Keratinocyte (primary cell): ENCODE measurements at regions not wholly inside any gene's neighbourhood (a gene's known extent, or its start where the extent isn't known, plus 50 kb on each side); places are given as distances from the start of the nearest gene placed in this dataset.

ENCODE experiments used
- DNase-seq: peaks from one replicate; pipeline ENCODE4 v3.0.0-alpha.2; 2011; ENCODE audit warnings: low read depth, missing footprints, low spot score
- FAIRE-seq: peaks from 2 replicates; lab custom pipeline; 2011; peaks lifted over from hg19 to GRCh38; lab: Jason Lieb, UNC
- H2AFZ ChIP-seq: 2 replicates; pipeline ENCODE4 v1.6.0; 2012; ENCODE audit warnings: low read length, control low read depth, inconsistent platforms; ENCODE audit not compliant: control insufficient read depth
- H3K27ac ChIP-seq: 2 replicates; pipeline ENCODE4 v1.5.1; 2011; ENCODE audit warnings: low read length; ENCODE audit not compliant: control insufficient read depth, insufficient read depth
- H3K27me3 ChIP-seq: 3 replicates; pipeline ENCODE4 v1.6.0; 2011; ENCODE audit warnings: low read length; ENCODE audit not compliant: control insufficient read depth, insufficient read depth; ENCODE audit errors: extremely low read depth
- H3K36me3 ChIP-seq, 2 experiments: 2 replicates in 1 of 2; 3 replicates in 1 of 2; pipeline ENCODE4 v1.5.1; 2011; ENCODE audit warnings: low read length in 2 of 2, mild to moderate bottlenecking in 1 of 2; ENCODE audit not compliant: control insufficient read depth in 2 of 2, insufficient read depth in 2 of 2; ENCODE audit errors: extremely low read depth in 1 of 2
- H3K4me1 ChIP-seq: 3 replicates; pipeline ENCODE4 v1.5.1; 2011; ENCODE audit warnings: low read length; ENCODE audit not compliant: control insufficient read depth, insufficient read depth; ENCODE audit errors: extremely low read depth
- H3K4me2 ChIP-seq: 3 replicates; pipeline ENCODE4 v1.6.0; 2011; ENCODE audit warnings: low read depth, low read length; ENCODE audit not compliant: control insufficient read depth, insufficient read depth; ENCODE audit errors: extremely low read depth
- H3K4me3 ChIP-seq, 3 experiments: fragments of 200-600 bp in 1 of 3; sonication (generic) in 1 of 3; 2 replicates in 2 of 3; 3 replicates in 1 of 3; pipeline ENCODE4 v1.5.1; 2011 to 2016; ENCODE audit warnings: low read length in 3 of 3, mild to moderate bottlenecking in 3 of 3, control low read depth in 2 of 3, inconsistent platforms in 1 of 3, low read depth in 1 of 3, mixed read lengths in 1 of 3, mixed run types in 1 of 3, moderate library complexity in 1 of 3; ENCODE audit not compliant: control insufficient read depth in 2 of 3, insufficient read depth in 2 of 3; ENCODE audit errors: extremely low read depth in 1 of 3
- H3K79me2 ChIP-seq: 2 replicates; pipeline ENCODE4 v1.6.0; 2012; ENCODE audit warnings: low read length; ENCODE audit not compliant: control insufficient read depth, insufficient read depth
- H3K9ac ChIP-seq: 3 replicates; pipeline ENCODE4 v1.6.0; 2011; ENCODE audit warnings: low read length; ENCODE audit not compliant: control insufficient read depth, insufficient read depth; ENCODE audit errors: extremely low read depth
- H3K9me1 ChIP-seq: 3 replicates; pipeline ENCODE4 v1.6.0; 2011; ENCODE audit warnings: low read length; ENCODE audit not compliant: control insufficient read depth, insufficient read depth; ENCODE audit errors: extremely low read depth
- H3K9me3 ChIP-seq: 2 replicates; pipeline ENCODE4 v1.5.1; 2012; ENCODE audit warnings: low read depth, low read length; ENCODE audit not compliant: control insufficient read depth
- H4K20me1 ChIP-seq: 3 replicates; pipeline ENCODE4 v1.6.0; 2011; ENCODE audit warnings: low read length; ENCODE audit not compliant: control insufficient read depth, insufficient read depth; ENCODE audit errors: extremely low read depth
- EZH2 ChIP-seq: IDR thresholded peaks from one replicate; pipeline ENCODE4 v1.6.1; 2012; ENCODE audit warnings: inconsistent platforms, mild to moderate bottlenecking, low read length, moderate library complexity
- dilution Hi-C: fragments of 300-500 bp; cut with MboI; formaldehyde crosslinking; loops from one replicate; pipeline ENCODE4 v1.7.0; 2020; ENCODE audit warnings: low sequenced_read_pairs; ENCODE audit not compliant: extremely low pct_ligation_motif_present
- TF ChIP-seq, protein P1 (sequence below), 3 experiments: IDR thresholded peaks in 1 of 3; conservative IDR thresholded peaks in 1 of 3; optimal IDR thresholded peaks in 1 of 3; 2 replicates in 2 of 3; 3 replicates in 1 of 3; pipeline versions ENCODE3 to v1.5.1; 2011; ENCODE audit warnings: low read length in 3 of 3, mild to moderate bottlenecking in 3 of 3, moderate library complexity in 2 of 3, control low read depth in 1 of 3, inconsistent platforms in 1 of 3; ENCODE audit not compliant: insufficient read depth in 2 of 3; ENCODE audit errors: extremely low read depth in 1 of 3

DNA sequence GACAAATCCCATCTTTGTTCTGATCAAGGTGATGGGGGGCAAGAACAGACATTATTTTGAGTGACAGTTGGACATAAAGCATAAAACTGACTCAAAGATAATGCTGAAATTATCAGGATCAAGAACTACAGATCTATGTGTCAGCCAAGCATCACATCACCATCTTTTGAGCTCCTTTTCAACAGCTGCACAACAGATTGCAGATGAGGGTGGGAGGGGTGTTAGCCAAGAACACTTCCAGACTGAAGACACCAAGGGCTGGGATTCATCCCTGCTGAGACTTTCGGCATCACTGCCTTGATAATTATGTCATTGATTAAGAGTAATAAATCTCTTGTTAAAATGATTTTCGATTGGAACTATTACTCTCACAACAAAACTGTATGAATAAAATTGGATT is 191.5 kb upstream of the NETO1 start:
- Histone ChIP-seq H3K4me3 (no peak overlapping the region), H3K9me1 (no peaks in the 10 kb centered on the region), H3K79me2 (no peaks in the 10 kb centered on the region), H4K20me1 (no peaks in the 10 kb centered on the region), H2AFZ (no peak overlapping the region), H3K9me3 (no peaks in the 10 kb centered on the region), H3K36me3 (no peaks in the 10 kb centered on the region), H3K27ac (no peak overlapping the region), H3K27me3 (no peaks in the 10 kb centered on the region), H3K4me2 (no peak overlapping the region), H3K9ac (no peak overlapping the region), H3K4me1 (no peaks in the 10 kb centered on the region)
- no peak for DNase-seq
- TF ChIP-seq, protein P1, sequence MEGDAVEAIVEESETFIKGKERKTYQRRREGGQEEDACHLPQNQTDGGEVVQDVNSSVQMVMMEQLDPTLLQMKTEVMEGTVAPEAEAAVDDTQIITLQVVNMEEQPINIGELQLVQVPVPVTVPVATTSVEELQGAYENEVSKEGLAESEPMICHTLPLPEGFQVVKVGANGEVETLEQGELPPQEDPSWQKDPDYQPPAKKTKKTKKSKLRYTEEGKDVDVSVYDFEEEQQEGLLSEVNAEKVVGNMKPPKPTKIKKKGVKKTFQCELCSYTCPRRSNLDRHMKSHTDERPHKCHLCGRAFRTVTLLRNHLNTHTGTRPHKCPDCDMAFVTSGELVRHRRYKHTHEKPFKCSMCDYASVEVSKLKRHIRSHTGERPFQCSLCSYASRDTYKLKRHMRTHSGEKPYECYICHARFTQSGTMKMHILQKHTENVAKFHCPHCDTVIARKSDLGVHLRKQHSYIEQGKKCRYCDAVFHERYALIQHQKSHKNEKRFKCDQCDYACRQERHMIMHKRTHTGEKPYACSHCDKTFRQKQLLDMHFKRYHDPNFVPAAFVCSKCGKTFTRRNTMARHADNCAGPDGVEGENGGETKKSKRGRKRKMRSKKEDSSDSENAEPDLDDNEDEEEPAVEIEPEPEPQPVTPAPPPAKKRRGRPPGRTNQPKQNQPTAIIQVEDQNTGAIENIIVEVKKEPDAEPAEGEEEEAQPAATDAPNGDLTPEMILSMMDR (optimal IDR thresholded peaks at IDR 0.05 in 1 of 3, IDR thresholded peaks at IDR 0.05 in 1 of 3, conservative IDR thresholded peaks at IDR 0.05 in 1 of 3; ENCODE audit: extremely low read depth in 1 of 3, insufficient read depth in 2 of 3, low read length in 3 of 3), result no peak
- no peak for TF ChIP-seq EZH2
- dilution Hi-C loops, result no loop called here
- no peak for FAIRE-seq

DNA sequence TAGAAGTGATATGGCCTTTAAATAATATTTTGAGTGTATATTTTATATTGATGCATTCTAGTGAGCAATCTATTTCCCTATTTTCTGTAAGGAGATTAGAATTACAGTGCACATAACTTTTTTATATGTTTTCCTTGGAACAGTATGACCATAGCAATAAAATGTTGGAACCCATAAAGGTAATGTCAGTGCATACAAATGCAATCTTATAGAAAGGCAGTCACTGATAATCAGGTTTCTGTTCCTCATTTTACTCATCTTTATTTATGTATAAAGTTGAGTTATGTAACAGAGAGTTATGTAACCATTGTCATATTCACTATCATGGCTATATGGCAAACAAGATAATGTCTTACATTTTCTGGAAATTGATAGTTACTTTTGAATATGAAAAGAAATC is 179.9 kb upstream of the NETO1 start:
- DNase-seq (no peak), FAIRE-seq (no peak)
- dilution Hi-C loops, result no loop called here
- H4K20me1 ChIP-seq, result no peaks in the 10 kb centered on the region
- H3K36me3 ChIP-seq, result no peaks in the 10 kb centered on the region
- H3K4me3 ChIP-seq, result no peak overlapping the region
- H3K27ac ChIP-seq, result no peak overlapping the region
- no peak overlapping the region for H3K4me2 ChIP-seq
- H3K4me1 ChIP-seq, result no peaks in the 10 kb centered on the region
- no peaks in the 10 kb centered on the region for H3K9me3 ChIP-seq
- H3K27me3 ChIP-seq, result no peaks in the 10 kb centered on the region
- no peak overlapping the region for H3K9ac ChIP-seq
- no peak overlapping the region for H2AFZ ChIP-seq
- H3K79me2 ChIP-seq, result no peaks in the 10 kb centered on the region
- TF ChIP-seq, protein P1 (optimal IDR thresholded peaks at IDR 0.05 in 1 of 3, IDR thresholded peaks at IDR 0.05 in 1 of 3, conservative IDR thresholded peaks at IDR 0.05 in 1 of 3; ENCODE audit: extremely low read depth in 1 of 3, insufficient read depth in 2 of 3, low read length in 3 of 3), result no peak
- no peak for TF ChIP-seq EZH2
- no peaks in the 10 kb centered on the region for H3K9me1 ChIP-seq
